Fibroblast of pulmonary artery (primary cell): ENCODE measurements at regions not wholly inside any gene's neighbourhood (a gene's known extent, or its start where the extent isn't known, plus 50 kb on each side); places are given as distances from the start of the nearest gene placed in this dataset.
"Not testable (repeated sequence)": the region's sequence is repeated elsewhere in the genome, so short reads cannot be mapped to it uniquely, and the experiment has no call there.

ENCODE experiments used
- DNase-seq: peaks from one replicate; pipeline ENCODE4 v3.0.0-alpha.2; 2010; ENCODE audit warnings: low read depth
- H3K4me3 ChIP-seq: replicated peaks from 2 replicates; pipeline ENCODE4 v1.5.1; 2011; ENCODE audit warnings: low read depth, mild to moderate bottlenecking, control low read depth, low read length, moderate library complexity
- CTCF ChIP-seq: IDR thresholded peaks from 2 replicates; pipeline ENCODE4 v1.5.1; 2011; ENCODE audit warnings: mild to moderate bottlenecking, control low read depth, low read length, inconsistent platforms; ENCODE audit errors: missing control alignments

GRCh38 chr9:124120272-124120671 lies 108.7 kb downstream of the LHX2 start:
- TF ChIP-seq CTCF, result no peak
- DNase-seq, result no peak
- no peak overlapping the region for H3K4me3 ChIP-seq

GRCh38 chr9:124121725-124122124 lies 110.2 kb downstream of the LHX2 start:
- no peak for DNase-seq
- no peak for TF ChIP-seq CTCF
- no peak overlapping the region for H3K4me3 ChIP-seq

GRCh38 chr9:124122321-124122720 lies 110.8 kb downstream of the LHX2 start:
- DNase-seq, result no peak
- H3K4me3 ChIP-seq, result no peak overlapping the region
- TF ChIP-seq CTCF, result no peak

GRCh38 chr9:124122813-124123462 lies 111.4 kb downstream of the LHX2 start:
- peak; percentile 62 for TF ChIP-seq CTCF
- no peak overlapping the region for H3K4me3 ChIP-seq
- peak; percentile 46 for DNase-seq

- not testable (repeated sequence) for H3K4me3 ChIP-seq, DNase-seq
Measured at GRCh38 chr9:124123621-124124020, 112.1 kb downstream of the LHX2 start.

GRCh38 chr9:124124729-124125650 lies 113.4 kb downstream of the LHX2 start:
- no peak for DNase-seq
- H3K4me3 ChIP-seq, result no peak overlapping the region
- no peak for TF ChIP-seq CTCF

- no peak for TF ChIP-seq CTCF
- no peak for DNase-seq
- no peak overlapping the region for H3K4me3 ChIP-seq
Measured at GRCh38 chr9:124125651-124125977, 114.0 kb downstream of the LHX2 start.
